ENCODE measurements at regions not wholly inside any gene's neighbourhood (a gene's known extent, or its start where the extent isn't known, plus 50 kb on each side); places are given as distances from the start of the nearest gene placed in this dataset.
"Not testable (repeated sequence)": the region's sequence is repeated elsewhere in the genome, so short reads cannot be mapped to it uniquely, and the experiment has no call there.

DNA sequence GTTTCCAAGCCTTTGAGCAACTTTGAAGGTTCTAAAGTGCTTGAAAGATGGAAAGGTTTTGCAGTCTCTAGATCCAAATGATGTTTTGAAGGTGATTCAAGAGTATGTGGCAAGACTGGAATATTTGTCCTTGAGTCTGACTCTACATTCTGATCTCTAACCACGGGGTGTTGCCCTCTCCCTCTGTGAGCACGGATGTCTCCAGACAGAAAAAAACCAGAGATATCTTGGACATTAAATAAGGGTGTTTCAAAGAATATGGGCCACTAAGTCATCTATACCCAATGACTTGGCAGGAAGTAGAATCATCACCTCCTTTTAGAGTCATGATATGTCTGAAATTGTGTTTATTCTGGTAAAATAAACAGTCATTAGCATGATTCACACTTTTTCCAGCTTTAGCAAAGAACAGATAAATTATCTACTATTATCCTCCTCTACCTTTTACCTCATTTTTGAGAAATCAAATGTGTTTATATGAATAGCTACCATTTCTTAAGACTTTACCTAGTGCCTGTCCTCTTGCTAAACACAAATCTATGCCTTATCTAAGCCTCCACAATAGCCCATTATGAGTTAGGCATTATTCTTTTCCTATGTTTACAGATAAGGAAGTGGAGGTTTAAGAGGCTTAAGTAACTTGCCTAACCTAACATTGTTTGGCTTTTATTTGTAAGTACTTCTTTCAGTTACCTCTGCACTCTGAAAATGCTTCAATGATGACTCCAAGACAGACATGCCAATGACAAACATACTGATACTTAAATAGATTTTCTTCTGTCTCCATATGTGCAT lies 384.4 kb downstream of the BMP2 start:
- H3K36me3 Mint-ChIP-seq: no peaks in the 10 kb centered on the region
- no peak for ATAC-seq
- no peak overlapping the region for H3K4me3 Mint-ChIP-seq
- no peaks in the 10 kb centered on the region for H3K4me1 Mint-ChIP-seq (ENCODE audit: low read depth in 2 of 2)
- H3K9me3 Mint-ChIP-seq: peaks cover 3% of the 10 kb centered on the region
- DNase-seq (ENCODE audit: low spot score): no peak
- H3K27me3 Mint-ChIP-seq: no peaks in the 10 kb centered on the region
- no peak overlapping the region for H3K27ac Mint-ChIP-seq

DNA sequence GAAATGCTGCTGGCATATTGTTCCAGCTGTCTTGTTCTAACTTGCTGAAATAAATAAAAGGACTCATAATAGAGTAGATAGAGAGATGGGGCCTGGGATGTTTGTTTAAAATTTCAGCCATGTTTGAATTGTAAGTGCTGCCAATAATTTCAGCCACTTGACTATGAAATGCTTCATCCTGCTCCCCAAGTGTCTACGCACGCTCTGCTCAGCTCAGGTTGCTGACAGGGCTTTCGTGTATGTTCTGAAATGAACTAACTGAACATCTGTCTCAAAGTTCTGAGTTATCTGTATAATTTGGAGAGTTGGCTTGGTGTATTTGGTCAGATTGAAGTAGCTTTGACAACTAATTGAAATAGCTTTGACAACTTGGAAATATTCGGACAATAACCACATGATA lies 387.8 kb downstream of the BMP2 start:
- no peak for ATAC-seq
- H3K9me3 Mint-ChIP-seq: peaks cover 3% of the 10 kb centered on the region
- H3K27ac Mint-ChIP-seq: no peak overlapping the region
- H3K36me3 Mint-ChIP-seq: no peaks in the 10 kb centered on the region
- no peak for DNase-seq (ENCODE audit: low spot score)
- no peak overlapping the region for H3K4me3 Mint-ChIP-seq
- H3K4me1 Mint-ChIP-seq (ENCODE audit: low read depth in 2 of 2): no peaks in the 10 kb centered on the region
- H3K27me3 Mint-ChIP-seq: no peaks in the 10 kb centered on the region

DNA sequence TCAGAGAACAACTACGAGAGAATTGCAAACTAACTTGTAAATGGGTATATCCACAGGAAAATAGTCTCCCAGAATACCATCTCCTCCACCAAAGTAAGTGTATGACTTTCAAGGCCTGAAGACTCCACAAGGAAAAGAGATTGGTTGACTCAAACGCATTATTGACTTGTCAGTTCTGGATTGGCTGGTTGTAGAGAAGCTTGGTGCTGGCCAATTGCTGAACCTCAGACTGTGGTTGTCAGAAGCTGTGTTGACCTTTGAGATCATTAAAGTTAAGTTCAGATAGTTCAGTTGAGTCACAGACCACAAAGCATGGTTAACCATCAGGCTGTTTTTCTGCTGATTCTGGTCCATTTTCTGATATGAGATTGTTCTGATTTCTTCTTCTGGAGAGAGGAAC lies 388.3 kb downstream of the BMP2 start:
- DNase-seq (ENCODE audit: low spot score) (no peak), ATAC-seq (no peak)
- Mint-ChIP-seq H3K9me3 (peaks cover 3% of the 10 kb centered on the region), H3K4me3 (no peak overlapping the region), H3K27me3 (no peaks in the 10 kb centered on the region), H3K27ac (no peak overlapping the region), H3K4me1 (ENCODE audit: low read depth in 2 of 2) (no peaks in the 10 kb centered on the region), H3K36me3 (no peaks in the 10 kb centered on the region)

DNA sequence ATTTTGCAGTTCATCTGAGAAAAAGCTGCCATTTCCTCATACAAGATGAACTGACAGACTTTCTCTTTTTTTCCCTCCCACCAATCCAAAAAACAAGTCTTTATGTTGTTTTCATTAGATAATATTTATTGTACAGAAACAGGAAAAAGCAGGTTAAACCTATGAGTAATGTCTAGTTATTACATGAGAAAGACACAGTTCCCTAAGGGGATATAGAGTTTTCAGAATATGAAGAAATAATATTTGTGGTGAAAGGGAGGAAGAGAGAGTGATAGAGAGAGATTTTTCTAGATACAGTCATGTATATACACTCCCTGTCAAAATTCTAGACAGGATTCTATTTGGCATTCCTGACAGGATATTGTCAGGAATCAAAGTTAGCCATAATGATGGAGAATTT lies 392.4 kb downstream of the BMP2 start:
- Mint-ChIP-seq H3K27me3 (no peaks in the 10 kb centered on the region), H3K27ac (no peak overlapping the region), H3K36me3 (no peaks in the 10 kb centered on the region), H3K4me3 (no peak overlapping the region), H3K4me1 (ENCODE audit: low read depth in 2 of 2) (no peaks in the 10 kb centered on the region), H3K9me3 (no peaks in the 10 kb centered on the region)
- ATAC-seq: no peak
- no peak for DNase-seq (ENCODE audit: low spot score)

DNA sequence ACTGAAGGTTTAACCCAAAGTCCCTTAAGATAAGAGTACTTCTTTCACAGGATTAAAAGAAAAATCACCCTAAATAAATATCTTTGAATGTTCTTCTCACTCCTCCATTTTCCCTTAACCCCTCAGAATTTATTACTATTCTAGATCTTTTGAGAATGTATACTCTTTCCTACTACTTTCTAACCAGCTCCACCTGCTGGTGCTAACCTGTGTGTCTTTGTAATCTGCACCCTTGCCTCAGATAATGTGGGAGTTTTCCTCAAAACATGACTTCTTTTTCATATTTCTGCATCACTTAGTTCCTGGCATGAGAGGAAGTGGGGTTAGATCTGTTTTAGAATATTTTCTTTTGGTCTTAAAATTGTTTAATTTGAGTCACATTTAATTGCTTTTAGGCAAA lies 394.2 kb downstream of the BMP2 start:
- Mint-ChIP-seq H3K27me3 (no peaks in the 10 kb centered on the region), H3K9me3 (peaks cover 3% of the 10 kb centered on the region), H3K4me3 (no peak overlapping the region), H3K27ac (no peak overlapping the region), H3K4me1 (ENCODE audit: low read depth in 2 of 2) (no peaks in the 10 kb centered on the region), H3K36me3 (no peaks in the 10 kb centered on the region)
- DNase-seq (ENCODE audit: low spot score) (no peak), ATAC-seq (no peak)

DNA sequence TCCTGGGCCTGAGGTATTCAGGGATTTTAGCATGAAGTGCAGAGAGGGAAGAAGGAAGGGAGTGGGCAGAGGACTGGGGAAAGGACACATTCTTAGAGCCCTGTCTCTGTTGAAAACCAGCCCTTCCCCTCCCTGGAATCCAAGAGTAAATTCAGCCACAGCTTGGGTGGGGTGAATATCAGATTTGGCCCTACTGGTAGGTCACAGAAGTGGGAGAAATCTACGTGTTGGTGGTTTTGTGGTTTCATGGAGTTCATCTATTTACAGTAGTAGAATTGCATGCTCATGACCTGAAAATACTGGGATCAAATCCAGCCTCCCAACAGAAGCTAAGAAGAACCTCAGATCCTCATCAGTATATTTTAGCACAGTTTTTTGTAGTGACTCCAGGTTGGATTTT lies 404.4 kb downstream of the BMP2 start:
- Mint-ChIP-seq H3K27me3 (no peaks in the 10 kb centered on the region), H3K4me3 (no peak overlapping the region), H3K36me3 (no peaks in the 10 kb centered on the region), H3K4me1 (ENCODE audit: low read depth in 2 of 2) (no peaks in the 10 kb centered on the region), H3K27ac (no peak overlapping the region), H3K9me3 (no peaks in the 10 kb centered on the region)
- DNase-seq (ENCODE audit: low spot score) (no peak), ATAC-seq (no peak)

DNA sequence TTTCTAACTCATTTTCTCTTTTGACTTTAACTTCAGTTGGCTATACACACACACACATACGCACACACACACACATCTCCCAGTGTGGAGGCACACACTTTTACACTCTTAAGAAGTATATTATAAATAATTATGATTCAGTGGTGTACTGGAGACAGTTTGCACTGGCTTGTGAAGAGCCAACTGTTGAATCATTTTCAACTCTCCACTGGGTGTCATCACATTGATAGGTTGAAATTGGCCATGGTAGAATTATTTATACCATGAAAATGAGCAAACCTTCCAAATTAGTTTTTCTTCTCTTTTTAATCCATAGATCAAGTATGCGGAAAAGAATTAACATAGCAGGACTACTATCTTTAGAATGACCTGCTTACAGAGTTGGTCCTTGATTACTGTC lies 407.1 kb downstream of the BMP2 start:
- H3K27me3 Mint-ChIP-seq: no peaks in the 10 kb centered on the region
- DNase-seq (ENCODE audit: low spot score): no peak
- no peaks in the 10 kb centered on the region for H3K36me3 Mint-ChIP-seq
- peaks cover 7% of the 10 kb centered on the region for H3K9me3 Mint-ChIP-seq
- no peaks in the 10 kb centered on the region for H3K4me1 Mint-ChIP-seq (ENCODE audit: low read depth in 2 of 2)
- no peak overlapping the region for H3K27ac Mint-ChIP-seq
- ATAC-seq: no peak
- H3K4me3 Mint-ChIP-seq: no peak overlapping the region

DNA sequence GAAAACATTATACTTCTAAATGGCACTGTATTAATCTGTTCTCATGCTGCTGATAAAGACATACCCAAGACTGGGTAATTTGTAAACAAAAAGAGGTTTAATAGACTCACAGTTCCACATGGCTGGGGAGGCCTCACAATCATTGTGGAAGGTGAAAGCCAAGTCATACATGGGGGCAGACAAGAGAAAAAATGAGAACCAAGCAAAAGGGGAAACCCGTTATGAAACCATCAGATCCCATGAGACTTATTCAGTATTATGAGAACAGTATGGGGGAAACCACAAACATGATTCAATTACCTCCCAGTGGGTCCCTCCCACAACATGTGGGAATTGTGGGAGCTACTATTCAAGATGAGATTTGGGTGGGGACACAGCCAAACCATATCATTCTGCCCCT lies 408.3 kb downstream of the BMP2 start:
- not testable (repeated sequence) for H3K4me3 Mint-ChIP-seq; H3K36me3 Mint-ChIP-seq; H3K4me1 Mint-ChIP-seq (ENCODE audit: low read depth in 2 of 2); ATAC-seq; H3K27me3 Mint-ChIP-seq; DNase-seq (ENCODE audit: low spot score); H3K27ac Mint-ChIP-seq
- peaks cover 14% of the 10 kb centered on the region for H3K9me3 Mint-ChIP-seq

DNA sequence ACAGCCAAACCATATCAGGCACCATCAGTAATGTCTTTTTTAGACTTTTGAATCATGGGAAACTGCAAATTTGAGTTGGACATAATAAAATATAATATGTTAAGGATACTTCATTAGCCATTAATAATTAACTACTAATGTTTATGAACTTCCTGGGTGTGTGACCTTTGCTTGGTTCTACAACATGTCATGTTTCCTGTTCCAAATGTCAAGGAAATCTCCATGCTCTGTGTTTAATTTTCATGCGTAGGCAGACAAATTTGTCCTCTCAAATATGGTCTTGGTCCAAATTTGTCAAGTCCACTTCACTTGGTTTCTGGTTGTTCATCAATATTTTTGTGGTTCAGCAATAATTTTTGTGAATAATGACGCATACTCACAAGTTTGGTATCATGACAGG lies 410.5 kb downstream of the BMP2 start:
- DNase-seq (ENCODE audit: low spot score) (no peak), ATAC-seq (no peak)
- no peaks in the 10 kb centered on the region for H3K36me3 Mint-ChIP-seq
- H3K9me3 Mint-ChIP-seq: peaks cover 24% of the 10 kb centered on the region
- H3K4me3 Mint-ChIP-seq: no peak overlapping the region
- no peaks in the 10 kb centered on the region for H3K27me3 Mint-ChIP-seq
- H3K27ac Mint-ChIP-seq: no peak overlapping the region
- H3K4me1 Mint-ChIP-seq (ENCODE audit: low read depth in 2 of 2): no peaks in the 10 kb centered on the region

DNA sequence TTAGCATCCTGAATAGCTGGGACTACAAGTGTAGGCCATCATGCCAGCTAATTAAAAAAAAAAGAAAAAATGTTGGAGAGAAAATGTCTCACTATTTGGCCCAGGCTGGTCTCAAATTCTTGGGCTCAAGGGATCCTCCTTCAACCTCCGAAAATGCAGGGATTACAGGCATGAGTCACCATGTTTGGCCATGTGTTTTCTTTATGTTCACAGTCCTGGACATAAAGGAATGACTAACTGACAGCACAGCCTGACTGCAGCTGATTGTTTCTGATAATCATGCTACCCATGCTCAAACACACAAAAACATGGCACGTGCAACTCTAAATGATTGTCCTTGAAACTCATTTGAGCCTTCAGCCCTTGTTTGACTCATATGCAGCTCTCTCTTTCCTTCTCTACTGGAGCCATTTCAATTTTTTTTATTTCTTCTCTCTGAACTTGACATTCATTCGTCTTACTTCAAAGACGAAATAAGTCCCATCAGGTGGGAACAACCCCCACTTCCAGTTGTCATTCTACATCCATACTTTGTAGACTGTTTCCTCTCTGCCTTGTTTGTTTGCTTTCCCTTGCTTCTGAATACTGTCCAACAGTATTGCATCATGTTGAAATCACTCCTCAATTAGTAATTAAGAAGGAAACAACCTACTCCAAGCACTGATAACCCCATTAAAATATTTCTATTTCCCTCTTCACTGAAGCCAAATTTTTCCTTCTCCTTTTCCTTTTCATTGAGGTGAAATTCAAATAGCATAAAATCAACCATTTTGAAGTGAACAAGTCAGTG lies 413.0 kb downstream of the BMP2 start:
- no peak for ATAC-seq
- DNase-seq (ENCODE audit: low spot score): no peak
- H3K4me3 Mint-ChIP-seq: no peak overlapping the region
- H3K4me1 Mint-ChIP-seq (ENCODE audit: low read depth in 2 of 2): no peaks in the 10 kb centered on the region
- H3K9me3 Mint-ChIP-seq: peaks cover 28% of the 10 kb centered on the region
- no peaks in the 10 kb centered on the region for H3K27me3 Mint-ChIP-seq
- no peaks in the 10 kb centered on the region for H3K36me3 Mint-ChIP-seq
- no peak overlapping the region for H3K27ac Mint-ChIP-seq

DNA sequence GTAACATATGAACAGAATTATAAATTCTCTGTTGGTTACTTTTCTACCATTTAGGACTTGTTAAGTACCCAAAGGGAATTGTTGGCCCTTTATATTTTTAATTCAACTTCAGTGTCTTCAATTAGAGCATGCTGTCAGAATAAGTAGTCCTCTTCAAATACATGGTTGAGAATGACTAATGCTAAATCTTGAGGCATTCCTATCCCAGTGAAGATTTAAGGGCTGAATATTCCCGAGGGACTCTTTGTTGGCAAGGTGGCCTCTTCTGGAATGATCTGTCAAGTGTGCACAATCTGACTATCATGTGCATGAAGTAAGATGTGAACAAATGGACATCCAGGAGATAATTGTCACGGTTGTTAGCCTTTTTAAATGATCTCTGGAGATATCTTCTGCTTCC lies 421.7 kb downstream of the BMP2 start:
- DNase-seq (ENCODE audit: low spot score) (no peak), ATAC-seq (no peak)
- H3K27ac Mint-ChIP-seq: no peak overlapping the region
- no peaks in the 10 kb centered on the region for H3K4me1 Mint-ChIP-seq (ENCODE audit: low read depth in 2 of 2)
- no peak overlapping the region for H3K4me3 Mint-ChIP-seq
- no peaks in the 10 kb centered on the region for H3K27me3 Mint-ChIP-seq
- H3K9me3 Mint-ChIP-seq: peaks cover 7% of the 10 kb centered on the region
- H3K36me3 Mint-ChIP-seq: no peaks in the 10 kb centered on the region

DNA sequence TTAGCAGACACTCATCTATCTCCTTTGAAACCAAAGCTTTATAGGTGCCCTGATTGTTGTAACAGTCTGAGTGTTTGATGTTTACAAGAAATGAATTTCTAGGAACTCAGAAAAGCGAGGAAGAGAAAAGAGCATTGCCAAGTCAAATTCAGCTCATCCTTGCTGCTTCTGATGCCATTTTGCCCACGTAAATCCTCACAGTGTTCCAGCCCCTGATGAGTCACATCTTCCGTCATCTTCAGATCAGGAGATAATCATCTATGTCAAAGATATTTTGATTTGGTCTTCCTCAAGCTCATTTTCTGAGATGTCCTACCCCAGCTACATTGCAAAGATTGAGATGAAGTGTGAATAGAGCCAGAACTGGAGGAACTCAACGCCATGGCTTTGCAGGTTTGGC lies 426.2 kb downstream of the BMP2 start:
- Mint-ChIP-seq H3K27ac (no peak overlapping the region), H3K36me3 (no peaks in the 10 kb centered on the region), H3K9me3 (peaks cover 13% of the 10 kb centered on the region), H3K4me3 (no peak overlapping the region), H3K4me1 (ENCODE audit: low read depth in 2 of 2) (no peaks in the 10 kb centered on the region), H3K27me3 (no peaks in the 10 kb centered on the region)
- ATAC-seq: no peak
- DNase-seq (ENCODE audit: low spot score): no peak

DNA sequence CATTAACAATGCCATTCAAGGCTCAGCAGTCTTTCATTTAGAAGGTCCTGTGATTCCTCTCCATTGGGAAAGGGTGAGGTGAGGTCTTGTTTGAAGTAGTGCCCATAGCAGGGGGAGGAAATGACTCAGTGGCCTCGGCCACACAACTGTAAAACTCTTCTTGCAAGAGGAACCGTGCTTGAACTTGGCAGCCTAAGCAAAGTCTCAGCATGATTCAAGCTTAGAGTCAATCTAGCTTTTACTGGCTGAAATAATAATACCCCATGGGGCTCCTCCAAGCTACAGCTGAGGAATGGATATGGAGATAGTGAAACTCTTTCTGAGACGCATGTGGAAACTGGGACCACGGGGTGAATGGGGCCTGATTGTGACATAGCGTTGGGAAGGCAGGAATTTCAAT lies 428.2 kb downstream of the BMP2 start:
- no peaks in the 10 kb centered on the region for H3K36me3 Mint-ChIP-seq
- no peak overlapping the region for H3K4me3 Mint-ChIP-seq
- H3K9me3 Mint-ChIP-seq: peaks cover 10% of the 10 kb centered on the region
- no peaks in the 10 kb centered on the region for H3K27me3 Mint-ChIP-seq
- no peak overlapping the region for H3K27ac Mint-ChIP-seq
- no peaks in the 10 kb centered on the region for H3K4me1 Mint-ChIP-seq (ENCODE audit: low read depth in 2 of 2)
- ATAC-seq (no peak), DNase-seq (ENCODE audit: low spot score) (no peak)

DNA sequence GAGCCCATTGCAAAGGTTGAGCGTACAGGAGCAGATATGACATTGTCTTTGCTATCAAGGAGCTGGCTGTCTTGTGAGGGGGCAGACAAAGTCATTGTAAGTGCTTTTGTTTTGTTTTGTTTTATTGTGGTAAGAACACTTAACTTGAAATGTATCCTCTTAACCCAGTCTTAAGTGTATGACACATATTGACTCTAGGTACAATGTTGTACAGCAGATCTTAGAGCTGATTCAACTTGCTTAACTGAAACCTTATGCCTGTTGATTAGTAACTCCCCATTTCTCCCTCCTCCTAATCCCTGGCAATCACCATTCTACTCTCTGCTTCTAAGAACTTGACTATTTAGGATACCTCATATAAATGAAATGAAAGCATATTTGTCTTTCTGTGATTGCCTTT lies 429.0 kb downstream of the BMP2 start:
- Mint-ChIP-seq H3K4me3 (no peak overlapping the region), H3K27ac (no peak overlapping the region), H3K27me3 (no peaks in the 10 kb centered on the region), H3K9me3 (peaks cover 6% of the 10 kb centered on the region), H3K4me1 (ENCODE audit: low read depth in 2 of 2) (no peaks in the 10 kb centered on the region), H3K36me3 (no peaks in the 10 kb centered on the region)
- ATAC-seq: no peak
- DNase-seq (ENCODE audit: low spot score): no peak

All from natural killer cell treated with Interleukin-12 subunit alpha and Interleukin-12 subunit beta and Interleukin-15 and Interleukin-18, amount 100 ng/mL, for 72 hours (primary cell).